Panc1 (cell line): ENCODE measurements at regions not wholly inside any gene's neighbourhood (a gene's known extent, or its start where the extent isn't known, plus 50 kb on each side); places are given as distances from the start of the nearest gene placed in this dataset.

Source experiments
- POLR2AphosphoS5 ChIP-seq: IDR thresholded peaks from 2 replicates; pipeline ENCODE4 v1.6.1; 2012; ENCODE audit warnings: mild to moderate bottlenecking, low read depth, low read length, moderate library complexity
- SIN3A ChIP-seq: IDR thresholded peaks from 2 replicates; pipeline ENCODE4 v1.6.1; 2012; ENCODE audit warnings: low read depth, mild to moderate bottlenecking, low read length, moderate library complexity, borderline replicate concordance; ENCODE audit not compliant: insufficient read depth
- TCF7L2 ChIP-seq: IDR thresholded peaks from 2 replicates; pipeline ENCODE4 v1.6.1; 2011; ENCODE audit warnings: mild to moderate bottlenecking, low read depth, low read length, inconsistent platforms
- TF ChIP-seq, protein P1 (sequence below): fragments of 450-650 bp; IDR thresholded peaks from 2 replicates; pipeline ENCODE4 v1.5.1; 2017; ENCODE audit warnings: mild to moderate bottlenecking
- TF ChIP-seq, protein P2 (sequence below), 2 experiments: IDR thresholded peaks; 2 replicates each; pipeline ENCODE4 v1.6.1; 2011 to 2012; ENCODE audit warnings: low read depth in 2 of 2, control low read depth in 1 of 2, low read length in 1 of 2, mild to moderate bottlenecking in 1 of 2, moderate library complexity in 1 of 2; ENCODE audit not compliant: insufficient read depth in 1 of 2

DNA sequence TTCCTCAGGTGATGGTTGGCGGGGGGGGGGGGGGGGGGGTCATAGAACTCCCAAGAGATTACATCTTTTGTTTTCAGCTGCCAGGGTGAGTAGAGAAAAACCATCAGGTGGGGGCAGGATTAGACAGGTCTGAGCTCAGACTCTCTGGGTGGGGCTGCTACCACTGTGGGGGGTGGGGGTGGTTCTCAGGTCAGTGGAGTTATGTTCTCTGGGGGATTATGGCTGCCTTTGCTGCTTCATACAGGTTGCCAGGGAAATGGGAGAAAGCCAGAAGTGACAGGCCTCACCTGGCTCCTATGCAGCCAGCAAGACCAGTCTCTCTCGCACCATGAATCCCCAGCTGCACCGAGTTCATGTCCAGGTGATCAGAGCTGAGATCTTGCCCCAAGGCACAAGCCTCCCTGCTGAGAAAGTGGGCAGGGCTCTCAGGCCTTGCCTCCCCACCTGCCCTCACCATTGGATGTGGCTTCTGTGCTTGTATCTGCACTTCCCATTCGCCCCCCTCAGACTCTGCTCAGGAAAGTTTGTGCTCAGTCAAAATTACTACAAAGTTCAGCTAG lies 828.1 kb downstream of the MCTP2 start:
- TF ChIP-seq, protein P1, sequence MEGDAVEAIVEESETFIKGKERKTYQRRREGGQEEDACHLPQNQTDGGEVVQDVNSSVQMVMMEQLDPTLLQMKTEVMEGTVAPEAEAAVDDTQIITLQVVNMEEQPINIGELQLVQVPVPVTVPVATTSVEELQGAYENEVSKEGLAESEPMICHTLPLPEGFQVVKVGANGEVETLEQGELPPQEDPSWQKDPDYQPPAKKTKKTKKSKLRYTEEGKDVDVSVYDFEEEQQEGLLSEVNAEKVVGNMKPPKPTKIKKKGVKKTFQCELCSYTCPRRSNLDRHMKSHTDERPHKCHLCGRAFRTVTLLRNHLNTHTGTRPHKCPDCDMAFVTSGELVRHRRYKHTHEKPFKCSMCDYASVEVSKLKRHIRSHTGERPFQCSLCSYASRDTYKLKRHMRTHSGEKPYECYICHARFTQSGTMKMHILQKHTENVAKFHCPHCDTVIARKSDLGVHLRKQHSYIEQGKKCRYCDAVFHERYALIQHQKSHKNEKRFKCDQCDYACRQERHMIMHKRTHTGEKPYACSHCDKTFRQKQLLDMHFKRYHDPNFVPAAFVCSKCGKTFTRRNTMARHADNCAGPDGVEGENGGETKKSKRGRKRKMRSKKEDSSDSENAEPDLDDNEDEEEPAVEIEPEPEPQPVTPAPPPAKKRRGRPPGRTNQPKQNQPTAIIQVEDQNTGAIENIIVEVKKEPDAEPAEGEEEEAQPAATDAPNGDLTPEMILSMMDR: no peak
- TF ChIP-seq POLR2AphosphoS5 (no peak), SIN3A (no peak), TCF7L2 (no peak)
- TF ChIP-seq, protein P2, sequence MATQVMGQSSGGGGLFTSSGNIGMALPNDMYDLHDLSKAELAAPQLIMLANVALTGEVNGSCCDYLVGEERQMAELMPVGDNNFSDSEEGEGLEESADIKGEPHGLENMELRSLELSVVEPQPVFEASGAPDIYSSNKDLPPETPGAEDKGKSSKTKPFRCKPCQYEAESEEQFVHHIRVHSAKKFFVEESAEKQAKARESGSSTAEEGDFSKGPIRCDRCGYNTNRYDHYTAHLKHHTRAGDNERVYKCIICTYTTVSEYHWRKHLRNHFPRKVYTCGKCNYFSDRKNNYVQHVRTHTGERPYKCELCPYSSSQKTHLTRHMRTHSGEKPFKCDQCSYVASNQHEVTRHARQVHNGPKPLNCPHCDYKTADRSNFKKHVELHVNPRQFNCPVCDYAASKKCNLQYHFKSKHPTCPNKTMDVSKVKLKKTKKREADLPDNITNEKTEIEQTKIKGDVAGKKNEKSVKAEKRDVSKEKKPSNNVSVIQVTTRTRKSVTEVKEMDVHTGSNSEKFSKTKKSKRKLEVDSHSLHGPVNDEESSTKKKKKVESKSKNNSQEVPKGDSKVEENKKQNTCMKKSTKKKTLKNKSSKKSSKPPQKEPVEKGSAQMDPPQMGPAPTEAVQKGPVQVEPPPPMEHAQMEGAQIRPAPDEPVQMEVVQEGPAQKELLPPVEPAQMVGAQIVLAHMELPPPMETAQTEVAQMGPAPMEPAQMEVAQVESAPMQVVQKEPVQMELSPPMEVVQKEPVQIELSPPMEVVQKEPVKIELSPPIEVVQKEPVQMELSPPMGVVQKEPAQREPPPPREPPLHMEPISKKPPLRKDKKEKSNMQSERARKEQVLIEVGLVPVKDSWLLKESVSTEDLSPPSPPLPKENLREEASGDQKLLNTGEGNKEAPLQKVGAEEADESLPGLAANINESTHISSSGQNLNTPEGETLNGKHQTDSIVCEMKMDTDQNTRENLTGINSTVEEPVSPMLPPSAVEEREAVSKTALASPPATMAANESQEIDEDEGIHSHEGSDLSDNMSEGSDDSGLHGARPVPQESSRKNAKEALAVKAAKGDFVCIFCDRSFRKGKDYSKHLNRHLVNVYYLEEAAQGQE (IDR thresholded peaks at IDR 0.05; ENCODE audit: insufficient read depth in 1 of 2, low read depth in 2 of 2, low read length in 1 of 2): no peak
